Liver (tissue), 8 donors: ENCODE measurements at regions not wholly inside any gene's neighbourhood (a gene's known extent, or its start where the extent isn't known, plus 50 kb on each side); places are given as distances from the start of the nearest gene placed in this dataset.

Experiments used
- DNase-seq: peaks from one replicate; pipeline ENCODE4 v3.0.0-alpha.2; 2017; ENCODE audit warnings: low spot score
- H3K27ac ChIP-seq, 2 donors: one replicate each; pipeline ENCODE4 v1.7.0; 2013; ENCODE audit warnings: inconsistent platforms in 2 of 2, low read length in 2 of 2, control low read depth in 1 of 2, low read depth in 1 of 2, mild to moderate bottlenecking in 1 of 2
- H3K27me3 ChIP-seq, 4 donors: one replicate each; pipeline versions ENCODE4 v1.6.1 to v1.7.0; 2013; ENCODE audit warnings: low read length in 3 of 4, inconsistent platforms in 1 of 4, mild to moderate bottlenecking in 1 of 4, moderate library complexity in 1 of 4; ENCODE audit not compliant: control insufficient read depth in 4 of 4, insufficient read depth in 4 of 4
- H3K36me3 ChIP-seq, 4 donors: one replicate each; pipeline versions ENCODE4 v1.6.1 to v1.7.0; 2013; ENCODE audit warnings: low read length in 3 of 4, mild to moderate bottlenecking in 3 of 4, low read depth in 1 of 4, moderate library complexity in 1 of 4; ENCODE audit not compliant: control insufficient read depth in 4 of 4, insufficient read depth in 3 of 4
- H3K4me1 ChIP-seq, 4 donors: one replicate each; pipeline versions ENCODE4 v1.6.1 to v1.7.0; 2013; ENCODE audit warnings: low read length in 3 of 4, mild to moderate bottlenecking in 3 of 4, moderate library complexity in 1 of 4; ENCODE audit not compliant: control insufficient read depth in 4 of 4, insufficient read depth in 4 of 4
- H3K4me3 ChIP-seq, 3 donors: one replicate each; pipeline versions ENCODE4 v1.6.1 to v1.7.0; 2013; ENCODE audit warnings: low read length in 3 of 3, control low read depth in 1 of 3, low read depth in 1 of 3, mild to moderate bottlenecking in 1 of 3
- H3K9ac ChIP-seq, 2 donors: one replicate each; pipeline ENCODE4 v1.7.0; 2013; ENCODE audit warnings: low read length in 2 of 2, mild to moderate bottlenecking in 2 of 2, moderate library complexity in 2 of 2, control low read depth in 1 of 2, low read depth in 1 of 2
- H3K9me3 ChIP-seq, 4 donors: one replicate each; pipeline versions ENCODE4 v1.6.1 to v1.7.0; 2013; ENCODE audit warnings: low read length in 3 of 4; ENCODE audit not compliant: control insufficient read depth in 4 of 4
- EGR1 ChIP-seq, 2 donors: IDR thresholded peaks; 2 replicates each; pipeline ENCODE4 v1.6.1; 2016 to 2018; ENCODE audit warnings: antibody characterized with exemption in 2 of 2, low read depth in 2 of 2
- FOXA1 ChIP-seq: IDR thresholded peaks from 2 replicates; pipeline ENCODE4 v1.6.1; 2016; ENCODE audit warnings: antibody characterized with exemption
- FOXA2 ChIP-seq: IDR thresholded peaks from 2 replicates; pipeline ENCODE4 v1.6.1; 2016; ENCODE audit warnings: antibody characterized with exemption
- GABPA ChIP-seq, 2 donors: IDR thresholded peaks in 1 of 2; conservative IDR thresholded peaks in 1 of 2; 2 replicates each; pipeline ENCODE4 v1.6.1; 2016; ENCODE audit warnings: antibody characterized with exemption in 2 of 2, mild to moderate bottlenecking in 1 of 2, moderate library complexity in 1 of 2
- HNF4A ChIP-seq, 2 donors: conservative IDR thresholded peaks; 2 replicates each; pipeline ENCODE4 v1.6.1; 2016; ENCODE audit warnings: antibody characterized with exemption in 2 of 2, mild to moderate bottlenecking in 2 of 2
- HNF4G ChIP-seq: IDR thresholded peaks from 2 replicates; pipeline ENCODE4 v1.6.1; 2016; ENCODE audit warnings: antibody characterized with exemption
- JUND ChIP-seq, 2 donors: IDR thresholded peaks; 2 replicates each; pipeline ENCODE4 v1.6.1; 2016; ENCODE audit warnings: antibody characterized with exemption in 2 of 2
- NR2F2 ChIP-seq: IDR thresholded peaks from 2 replicates; pipeline ENCODE4 v1.6.1; 2016; ENCODE audit warnings: antibody characterized with exemption
- RAD21 ChIP-seq, 2 donors: IDR thresholded peaks; 2 replicates each; pipeline ENCODE4 v1.6.1; 2016; ENCODE audit warnings: antibody characterized with exemption in 2 of 2, mild to moderate bottlenecking in 2 of 2
- RXRA ChIP-seq, 2 donors: IDR thresholded peaks; 2 replicates each; pipeline ENCODE4 v1.6.1; 2017 to 2018; ENCODE audit warnings: antibody characterized with exemption in 2 of 2, mild to moderate bottlenecking in 1 of 2
- SP1 ChIP-seq: IDR thresholded peaks from 2 replicates; pipeline ENCODE4 v1.6.1; 2018; ENCODE audit warnings: antibody characterized with exemption, mild to moderate bottlenecking
- TAF1 ChIP-seq: conservative IDR thresholded peaks from 2 replicates; pipeline ENCODE4 v1.6.1; 2016; ENCODE audit warnings: antibody characterized with exemption, mild to moderate bottlenecking
- YY1 ChIP-seq: IDR thresholded peaks from 2 replicates; pipeline ENCODE4 v1.6.1; 2016; ENCODE audit warnings: antibody characterized with exemption, mild to moderate bottlenecking
- WGBS: extraction: QIAGEN DNeasy Blood & Tissue Kit; methylation state at CpG from one replicate; pipeline ENCODE4 v1.1.7; 2013; 5-methylcytosine and 5-hydroxymethylcytosine counted together
- TF ChIP-seq, protein P1 (sequence below): IDR thresholded peaks from 2 replicates; pipeline ENCODE4 v1.6.1; 2016; ENCODE audit warnings: antibody characterized with exemption
- TF ChIP-seq, protein P2 (sequence below): fragments of 150-350 bp; IDR thresholded peaks from 2 replicates; pipeline ENCODE4 v1.5.1; 2017; ENCODE audit warnings: improper control_type of control experiment, low read depth, low read length; ENCODE audit not compliant: missing input control
- TF ChIP-seq, protein P3 (sequence below): IDR thresholded peaks from 2 replicates; pipeline ENCODE4 v1.6.1; 2016; ENCODE audit warnings: antibody characterized with exemption, mild to moderate bottlenecking
- TF ChIP-seq, protein P4 (sequence below): IDR thresholded peaks from 2 replicates; pipeline ENCODE4 v1.6.1; 2016; ENCODE audit warnings: antibody characterized with exemption
- TF ChIP-seq, protein P5 (sequence below): IDR thresholded peaks from 2 replicates; pipeline ENCODE4 v1.6.1; 2016; ENCODE audit warnings: antibody characterized with exemption
- donor health status: healthy.
- donor health status: healthy.
- donor health status: healthy.
- donor health status: healthy.
- donor health status: healthy.

DNA sequence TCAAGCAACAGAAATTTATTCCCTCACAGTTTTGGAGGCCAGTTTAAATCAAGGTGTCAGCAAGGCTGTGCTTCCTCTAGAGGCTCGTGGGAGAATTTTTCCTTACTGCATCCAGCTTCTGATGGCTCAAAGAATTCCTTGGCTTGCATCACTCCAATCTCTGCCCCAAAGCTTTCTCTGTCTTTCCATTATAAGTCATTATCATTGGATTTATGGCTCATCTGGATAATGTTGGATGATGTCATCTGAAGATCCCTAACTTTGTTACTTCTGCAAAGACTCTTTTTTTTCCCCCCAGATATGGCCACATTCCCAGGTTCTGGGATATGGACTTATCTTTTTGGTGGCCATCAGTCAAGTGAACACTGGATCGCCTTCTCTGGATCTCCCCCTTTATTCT is 146.3 kb upstream of the B3GAT2 start:
- no peak for TF ChIP-seq JUND (IDR thresholded peaks at IDR 0.05)
- TF ChIP-seq, protein P1, sequence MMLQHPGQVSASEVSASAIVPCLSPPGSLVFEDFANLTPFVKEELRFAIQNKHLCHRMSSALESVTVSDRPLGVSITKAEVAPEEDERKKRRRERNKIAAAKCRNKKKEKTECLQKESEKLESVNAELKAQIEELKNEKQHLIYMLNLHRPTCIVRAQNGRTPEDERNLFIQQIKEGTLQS = no peak
- no peak for TF ChIP-seq GABPA (IDR thresholded peaks at IDR 0.05 in 1 of 2, conservative IDR thresholded peaks at IDR 0.05 in 1 of 2)
- TF ChIP-seq HNF4A (conservative IDR thresholded peaks at IDR 0.05) = no peak
- TF ChIP-seq, protein P2, sequence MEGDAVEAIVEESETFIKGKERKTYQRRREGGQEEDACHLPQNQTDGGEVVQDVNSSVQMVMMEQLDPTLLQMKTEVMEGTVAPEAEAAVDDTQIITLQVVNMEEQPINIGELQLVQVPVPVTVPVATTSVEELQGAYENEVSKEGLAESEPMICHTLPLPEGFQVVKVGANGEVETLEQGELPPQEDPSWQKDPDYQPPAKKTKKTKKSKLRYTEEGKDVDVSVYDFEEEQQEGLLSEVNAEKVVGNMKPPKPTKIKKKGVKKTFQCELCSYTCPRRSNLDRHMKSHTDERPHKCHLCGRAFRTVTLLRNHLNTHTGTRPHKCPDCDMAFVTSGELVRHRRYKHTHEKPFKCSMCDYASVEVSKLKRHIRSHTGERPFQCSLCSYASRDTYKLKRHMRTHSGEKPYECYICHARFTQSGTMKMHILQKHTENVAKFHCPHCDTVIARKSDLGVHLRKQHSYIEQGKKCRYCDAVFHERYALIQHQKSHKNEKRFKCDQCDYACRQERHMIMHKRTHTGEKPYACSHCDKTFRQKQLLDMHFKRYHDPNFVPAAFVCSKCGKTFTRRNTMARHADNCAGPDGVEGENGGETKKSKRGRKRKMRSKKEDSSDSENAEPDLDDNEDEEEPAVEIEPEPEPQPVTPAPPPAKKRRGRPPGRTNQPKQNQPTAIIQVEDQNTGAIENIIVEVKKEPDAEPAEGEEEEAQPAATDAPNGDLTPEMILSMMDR = no peak
- no peak for TF ChIP-seq FOXA2
- TF ChIP-seq SP1 = no peak
- TF ChIP-seq, protein P3, sequence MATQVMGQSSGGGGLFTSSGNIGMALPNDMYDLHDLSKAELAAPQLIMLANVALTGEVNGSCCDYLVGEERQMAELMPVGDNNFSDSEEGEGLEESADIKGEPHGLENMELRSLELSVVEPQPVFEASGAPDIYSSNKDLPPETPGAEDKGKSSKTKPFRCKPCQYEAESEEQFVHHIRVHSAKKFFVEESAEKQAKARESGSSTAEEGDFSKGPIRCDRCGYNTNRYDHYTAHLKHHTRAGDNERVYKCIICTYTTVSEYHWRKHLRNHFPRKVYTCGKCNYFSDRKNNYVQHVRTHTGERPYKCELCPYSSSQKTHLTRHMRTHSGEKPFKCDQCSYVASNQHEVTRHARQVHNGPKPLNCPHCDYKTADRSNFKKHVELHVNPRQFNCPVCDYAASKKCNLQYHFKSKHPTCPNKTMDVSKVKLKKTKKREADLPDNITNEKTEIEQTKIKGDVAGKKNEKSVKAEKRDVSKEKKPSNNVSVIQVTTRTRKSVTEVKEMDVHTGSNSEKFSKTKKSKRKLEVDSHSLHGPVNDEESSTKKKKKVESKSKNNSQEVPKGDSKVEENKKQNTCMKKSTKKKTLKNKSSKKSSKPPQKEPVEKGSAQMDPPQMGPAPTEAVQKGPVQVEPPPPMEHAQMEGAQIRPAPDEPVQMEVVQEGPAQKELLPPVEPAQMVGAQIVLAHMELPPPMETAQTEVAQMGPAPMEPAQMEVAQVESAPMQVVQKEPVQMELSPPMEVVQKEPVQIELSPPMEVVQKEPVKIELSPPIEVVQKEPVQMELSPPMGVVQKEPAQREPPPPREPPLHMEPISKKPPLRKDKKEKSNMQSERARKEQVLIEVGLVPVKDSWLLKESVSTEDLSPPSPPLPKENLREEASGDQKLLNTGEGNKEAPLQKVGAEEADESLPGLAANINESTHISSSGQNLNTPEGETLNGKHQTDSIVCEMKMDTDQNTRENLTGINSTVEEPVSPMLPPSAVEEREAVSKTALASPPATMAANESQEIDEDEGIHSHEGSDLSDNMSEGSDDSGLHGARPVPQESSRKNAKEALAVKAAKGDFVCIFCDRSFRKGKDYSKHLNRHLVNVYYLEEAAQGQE = no peak
- TF ChIP-seq EGR1 (IDR thresholded peaks at IDR 0.05; ENCODE audit: low read depth in 2 of 2) = no peak
- no peak for TF ChIP-seq RAD21 (IDR thresholded peaks at IDR 0.05)
- TF ChIP-seq NR2F2 = no peak
- no peak for TF ChIP-seq RXRA (IDR thresholded peaks at IDR 0.05)
- TF ChIP-seq HNF4G = no peak
- TF ChIP-seq FOXA1 = no peak
- TF ChIP-seq YY1 = no peak
- no peak for TF ChIP-seq TAF1
- TF ChIP-seq, protein P4, sequence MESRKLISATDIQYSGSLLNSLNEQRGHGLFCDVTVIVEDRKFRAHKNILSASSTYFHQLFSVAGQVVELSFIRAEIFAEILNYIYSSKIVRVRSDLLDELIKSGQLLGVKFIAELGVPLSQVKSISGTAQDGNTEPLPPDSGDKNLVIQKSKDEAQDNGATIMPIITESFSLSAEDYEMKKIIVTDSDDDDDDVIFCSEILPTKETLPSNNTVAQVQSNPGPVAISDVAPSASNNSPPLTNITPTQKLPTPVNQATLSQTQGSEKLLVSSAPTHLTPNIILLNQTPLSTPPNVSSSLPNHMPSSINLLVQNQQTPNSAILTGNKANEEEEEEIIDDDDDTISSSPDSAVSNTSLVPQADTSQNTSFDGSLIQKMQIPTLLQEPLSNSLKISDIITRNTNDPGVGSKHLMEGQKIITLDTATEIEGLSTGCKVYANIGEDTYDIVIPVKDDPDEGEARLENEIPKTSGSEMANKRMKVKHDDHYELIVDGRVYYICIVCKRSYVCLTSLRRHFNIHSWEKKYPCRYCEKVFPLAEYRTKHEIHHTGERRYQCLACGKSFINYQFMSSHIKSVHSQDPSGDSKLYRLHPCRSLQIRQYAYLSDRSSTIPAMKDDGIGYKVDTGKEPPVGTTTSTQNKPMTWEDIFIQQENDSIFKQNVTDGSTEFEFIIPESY = no peak
- TF ChIP-seq, protein P5, sequence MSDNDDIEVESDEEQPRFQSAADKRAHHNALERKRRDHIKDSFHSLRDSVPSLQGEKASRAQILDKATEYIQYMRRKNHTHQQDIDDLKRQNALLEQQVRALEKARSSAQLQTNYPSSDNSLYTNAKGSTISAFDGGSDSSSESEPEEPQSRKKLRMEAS = no peak

More for the DNA sequence above, 146.3 kb upstream of the B3GAT2 start:
- no peak for DNase-seq
- Histone ChIP-seq H3K4me1 (no peaks in the 10 kb centered on the region), H3K9ac (no peak overlapping the region), H3K9me3 (peaks cover 0 to 5% (median 0%) of the 10 kb centered on the region in 4 donors), H3K4me3 (no peak overlapping the region), H3K36me3 (no peaks in the 10 kb centered on the region), H3K27me3 (no peaks in the 10 kb centered on the region), H3K27ac (no peak overlapping the region)
- WGBS = 75% methylated on average over 2 of the region's 2 CpGs
